Duodenal mucosa (tissue), 2 donors: ENCODE measurements at regions not wholly inside any gene's neighbourhood (a gene's known extent, or its start where the extent isn't known, plus 50 kb on each side); places are given as distances from the start of the nearest gene placed in this dataset.
"Not testable (repeated sequence)": the region's sequence is repeated elsewhere in the genome, so short reads cannot be mapped to it uniquely, and the experiment has no call there.

Source experiments
- H3K27ac ChIP-seq: one replicate; pipeline ENCODE4 v1.7.0; 2013; ENCODE audit warnings: low read depth, low read length
- H3K27me3 ChIP-seq, 2 donors: one replicate each; pipeline ENCODE4 v1.7.0; 2013; ENCODE audit warnings: low read length in 2 of 2, control low read depth in 1 of 2; ENCODE audit not compliant: insufficient read depth in 2 of 2, control insufficient read depth in 1 of 2
- H3K36me3 ChIP-seq, 2 donors: one replicate each; pipeline ENCODE4 v1.7.0; 2013; ENCODE audit warnings: low read length in 2 of 2, control low read depth in 1 of 2; ENCODE audit not compliant: insufficient read depth in 2 of 2, control insufficient read depth in 1 of 2
- H3K4me1 ChIP-seq, 2 donors: one replicate each; pipeline ENCODE4 v1.7.0; 2013; ENCODE audit warnings: low read length in 2 of 2, control low read depth in 1 of 2; ENCODE audit not compliant: insufficient read depth in 2 of 2, control insufficient read depth in 1 of 2
- H3K4me3 ChIP-seq, 2 donors: one replicate each; pipeline ENCODE4 v1.7.0; 2013; ENCODE audit warnings: low read length in 2 of 2, low read depth in 1 of 2
- H3K9ac ChIP-seq, 2 donors: one replicate each; pipeline ENCODE4 v1.7.0; 2013; ENCODE audit warnings: low read length in 2 of 2, low read depth in 1 of 2
- H3K9me3 ChIP-seq, 2 donors: one replicate each; pipeline ENCODE4 v1.7.0; 2013; ENCODE audit warnings: low read length in 2 of 2, control low read depth in 1 of 2; ENCODE audit not compliant: control insufficient read depth in 1 of 2

DNA sequence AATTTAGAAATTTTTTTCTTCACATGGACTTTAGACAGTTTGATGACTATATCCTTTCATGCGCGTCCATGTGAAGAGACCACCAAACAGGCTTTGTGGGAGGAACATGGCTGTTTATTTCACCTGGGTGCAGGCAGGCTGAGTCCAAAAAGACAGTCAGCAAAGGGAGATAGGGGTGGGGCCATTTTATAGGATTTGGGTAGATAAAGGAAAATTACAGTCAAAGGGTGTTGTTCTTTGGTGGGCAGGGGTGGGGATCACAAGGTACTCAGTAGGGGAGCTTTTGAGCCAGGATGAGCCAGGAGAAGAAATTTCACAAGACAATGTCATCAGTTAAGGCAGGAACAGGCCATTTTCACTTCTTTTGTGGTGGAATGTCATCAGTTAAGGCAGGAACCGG is 781.5 kb upstream of the SGO1 start:
- H3K4me3 ChIP-seq, H3K36me3 ChIP-seq, H3K9me3 ChIP-seq, H3K4me1 ChIP-seq, H3K9ac ChIP-seq, H3K27me3 ChIP-seq, H3K27ac ChIP-seq: not testable (repeated sequence)

DNA sequence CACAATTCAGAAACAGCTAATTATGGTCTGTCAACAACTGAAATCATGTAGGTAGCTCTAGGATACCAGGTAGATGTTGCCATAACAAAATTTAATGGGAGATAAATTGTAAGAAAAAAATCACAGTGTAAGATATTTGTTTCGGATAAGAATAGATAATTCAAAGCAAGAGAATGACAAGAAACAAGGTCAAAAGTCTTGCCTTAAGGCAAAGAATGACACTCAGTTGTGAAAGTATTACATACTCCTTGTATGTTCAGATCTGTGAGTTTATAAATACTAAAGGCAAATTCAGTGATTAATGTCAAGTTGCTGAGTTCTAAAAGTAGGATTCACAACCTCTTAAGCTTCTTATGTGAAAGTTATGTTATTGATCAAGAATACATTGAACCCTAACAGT is 772.2 kb upstream of the SGO1 start:
- Histone ChIP-seq H3K27me3 (no peaks in the 10 kb centered on the region), H3K4me1 (no peaks in the 10 kb centered on the region), H3K27ac (no peak overlapping the region), H3K9me3 (no peaks in the 10 kb centered on the region), H3K9ac (no peak overlapping the region), H3K4me3 (no peak overlapping the region), H3K36me3 (no peaks in the 10 kb centered on the region)

DNA sequence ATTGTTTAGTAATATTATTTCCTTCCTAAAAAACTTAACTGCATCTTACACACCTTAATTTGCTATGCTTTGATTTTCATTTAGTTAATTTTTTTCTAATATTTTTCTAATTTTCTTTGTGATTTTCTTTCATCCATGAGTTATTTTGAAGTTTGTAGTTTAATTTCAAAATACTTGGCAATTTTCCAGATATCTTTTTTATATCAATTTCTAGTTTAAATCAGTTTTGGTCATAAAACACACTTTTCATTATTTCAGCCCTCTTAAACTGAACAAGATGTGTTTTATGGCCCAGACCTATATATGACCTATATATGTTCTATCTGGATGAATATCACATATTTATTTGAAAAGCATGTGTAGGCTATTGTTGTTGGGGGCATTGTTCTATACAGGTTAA is 759.9 kb upstream of the SGO1 start:
- Histone ChIP-seq H3K36me3 (no peaks in the 10 kb centered on the region), H3K9ac (no peak overlapping the region), H3K27me3 (no peaks in the 10 kb centered on the region), H3K27ac (no peak overlapping the region), H3K4me3 (no peak overlapping the region), H3K9me3 (no peaks in the 10 kb centered on the region), H3K4me1 (no peaks in the 10 kb centered on the region)

GRCh38 chr3:20935791-20936190 is 749.8 kb upstream of the SGO1 start:
- no peaks in the 10 kb centered on the region for H3K9me3 ChIP-seq
- no peaks in the 10 kb centered on the region for H3K36me3 ChIP-seq
- no peak overlapping the region for H3K27ac ChIP-seq
- no peak overlapping the region for H3K9ac ChIP-seq
- no peaks in the 10 kb centered on the region for H3K27me3 ChIP-seq
- no peaks in the 10 kb centered on the region for H3K4me1 ChIP-seq
- no peak overlapping the region for H3K4me3 ChIP-seq

DNA sequence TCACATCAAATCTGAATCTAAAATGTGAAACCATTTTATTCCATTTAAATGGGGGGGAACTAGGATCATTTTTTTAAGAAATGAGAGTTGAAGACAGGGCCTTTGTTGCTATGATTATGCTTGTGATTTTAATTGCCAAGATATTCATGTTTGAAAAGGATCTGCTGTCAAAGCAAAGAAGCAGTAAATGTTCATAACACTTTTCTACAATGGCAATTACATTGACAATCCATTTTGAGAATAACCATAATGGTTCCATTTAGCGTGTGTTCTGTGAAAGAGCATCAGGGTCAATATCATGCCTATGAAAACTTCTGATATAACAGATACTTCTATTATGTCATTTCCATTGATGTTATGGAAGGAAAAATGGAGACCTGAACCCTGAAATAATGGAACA is 745.8 kb upstream of the SGO1 start:
- no peaks in the 10 kb centered on the region for H3K9me3 ChIP-seq
- no peaks in the 10 kb centered on the region for H3K4me1 ChIP-seq
- no peak overlapping the region for H3K4me3 ChIP-seq
- H3K36me3 ChIP-seq: no peaks in the 10 kb centered on the region
- H3K9ac ChIP-seq: no peak overlapping the region
- no peaks in the 10 kb centered on the region for H3K27me3 ChIP-seq
- H3K27ac ChIP-seq: no peak overlapping the region

- H3K9me3 ChIP-seq: no peaks in the 10 kb centered on the region
- no peak overlapping the region for H3K9ac ChIP-seq
- H3K36me3 ChIP-seq: no peaks in the 10 kb centered on the region
- no peak overlapping the region for H3K4me3 ChIP-seq
- no peak overlapping the region for H3K27ac ChIP-seq
- no peaks in the 10 kb centered on the region for H3K27me3 ChIP-seq
- H3K4me1 ChIP-seq: no peaks in the 10 kb centered on the region
Observed at GRCh38 chr3:20930034-20930433, 744.0 kb upstream of the SGO1 start.

DNA sequence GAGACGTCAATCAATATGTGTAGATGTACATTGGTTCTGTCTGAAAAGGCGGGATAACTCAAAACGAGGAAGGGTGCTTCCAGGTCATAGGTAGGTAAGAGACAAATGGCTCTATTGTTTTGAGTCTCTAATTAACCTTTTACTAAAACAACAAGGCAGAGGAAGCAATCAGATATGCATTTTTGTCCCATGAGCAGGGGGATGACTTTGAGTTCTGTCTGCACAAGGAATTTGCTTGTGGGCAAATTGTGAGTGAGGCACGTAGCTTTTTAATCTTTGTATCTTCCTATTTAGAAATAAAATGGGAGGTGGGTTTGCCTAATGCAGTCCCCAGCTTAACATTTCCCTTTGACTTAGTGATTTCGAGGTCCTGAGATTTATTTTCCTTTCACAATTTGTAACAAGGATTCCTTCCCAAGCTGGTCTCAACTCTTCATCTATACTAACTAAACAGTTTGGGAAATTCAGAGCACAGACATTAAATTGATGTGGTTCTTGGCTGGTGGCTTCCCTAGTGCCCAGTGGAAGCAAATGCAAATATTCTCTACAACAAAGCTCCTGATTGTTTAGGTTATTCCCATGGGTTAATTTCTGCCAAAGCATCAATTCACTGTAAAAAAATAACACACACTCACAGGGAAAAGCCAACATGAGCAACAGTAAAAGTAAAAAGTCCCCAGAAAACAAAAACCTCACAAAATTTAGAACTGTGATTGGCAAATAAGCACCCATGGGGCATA is 738.8 kb upstream of the SGO1 start:
- H3K9me3 ChIP-seq: no peaks in the 10 kb centered on the region
- no peak overlapping the region for H3K9ac ChIP-seq
- H3K27me3 ChIP-seq: no peaks in the 10 kb centered on the region
- no peak overlapping the region for H3K4me3 ChIP-seq
- no peaks in the 10 kb centered on the region for H3K4me1 ChIP-seq
- no peaks in the 10 kb centered on the region for H3K36me3 ChIP-seq
- H3K27ac ChIP-seq: no peak overlapping the region

- H3K4me3 ChIP-seq, H3K27ac ChIP-seq, H3K4me1 ChIP-seq, H3K9ac ChIP-seq, H3K27me3 ChIP-seq, H3K36me3 ChIP-seq, H3K9me3 ChIP-seq: not testable (repeated sequence)
Observed at GRCh38 chr3:20921112-20921511, 735.1 kb upstream of the SGO1 start.

GRCh38 chr3:20916951-20917606 is 731.1 kb upstream of the SGO1 start:
- H3K4me3 ChIP-seq: no peak overlapping the region
- no peaks in the 10 kb centered on the region for H3K27me3 ChIP-seq
- no peak overlapping the region for H3K9ac ChIP-seq
- no peak overlapping the region for H3K27ac ChIP-seq
- no peaks in the 10 kb centered on the region for H3K4me1 ChIP-seq
- H3K36me3 ChIP-seq: no peaks in the 10 kb centered on the region
- peaks cover 0 to 2% of the 10 kb centered on the region in 2 donors for H3K9me3 ChIP-seq

DNA sequence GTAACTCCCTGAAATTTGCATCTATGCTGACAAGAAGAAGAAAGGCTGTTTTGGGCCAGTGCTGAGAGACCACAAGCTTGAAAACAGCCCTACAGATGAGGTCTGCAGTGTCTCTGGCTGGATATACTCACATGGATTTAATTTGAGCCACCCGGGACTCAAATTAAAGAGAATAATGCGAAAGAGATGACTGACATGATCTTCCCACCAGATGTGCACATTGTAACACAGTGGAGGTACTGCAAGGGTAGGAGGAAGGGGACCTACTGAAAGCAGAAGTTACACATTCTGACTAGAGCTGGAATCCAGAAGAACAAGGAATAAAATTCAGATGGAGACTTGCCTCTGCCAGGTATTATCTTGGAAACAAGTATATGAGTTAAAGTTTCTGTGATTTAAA is 728.3 kb upstream of the SGO1 start:
- Histone ChIP-seq H3K27me3 (no peaks in the 10 kb centered on the region), H3K9ac (no peak overlapping the region), H3K27ac (no peak overlapping the region), H3K9me3 (peaks cover 0 to 2% of the 10 kb centered on the region in 2 donors), H3K36me3 (no peaks in the 10 kb centered on the region), H3K4me3 (no peak overlapping the region), H3K4me1 (no peaks in the 10 kb centered on the region)
